H9 (cell line): ENCODE measurements at regions not wholly inside any gene's neighbourhood (a gene's known extent, or its start where the extent isn't known, plus 50 kb on each side); places are given as distances from the start of the nearest gene placed in this dataset.

ENCODE experiments used
- DNase-seq: peaks from one replicate; pipeline ENCODE4 v3.0.0-alpha.2; 2017
- H2AFZ ChIP-seq: one replicate; pipeline ENCODE4 v1.6.1; 2013; ENCODE audit warnings: mild to moderate bottlenecking, low read length, control low read depth, moderate library complexity
- H2AK5ac ChIP-seq: 2 replicates; pipeline ENCODE4 v1.6.1; 2013; ENCODE audit warnings: low read length, control low read depth, mixed read lengths; ENCODE audit not compliant: insufficient read length
- H2BK120ac ChIP-seq: one replicate; pipeline ENCODE4 v1.6.1; 2013; ENCODE audit warnings: low read depth, mild to moderate bottlenecking, low read length, control low read depth, inconsistent platforms; ENCODE audit not compliant: poor library complexity, severe bottlenecking
- H2BK12ac ChIP-seq: 2 replicates; pipeline ENCODE4 v1.6.1; 2013; ENCODE audit warnings: low read length, control low read depth, mixed read lengths, low read depth; ENCODE audit not compliant: insufficient read length
- H2BK15ac ChIP-seq: 2 replicates; pipeline ENCODE4 v1.6.1; 2013; ENCODE audit warnings: low read depth, low read length, control low read depth
- H2BK20ac ChIP-seq: one replicate; pipeline ENCODE4 v1.6.1; 2013; ENCODE audit warnings: low read depth, mild to moderate bottlenecking, low read length, control low read depth, inconsistent platforms; ENCODE audit not compliant: poor library complexity, severe bottlenecking
- H2BK5ac ChIP-seq: 2 replicates; pipeline ENCODE4 v1.6.1; 2013; ENCODE audit warnings: low read length, control low read depth, mixed read lengths; ENCODE audit not compliant: insufficient read length
- H3K14ac ChIP-seq: 2 replicates; pipeline ENCODE4 v1.6.1; 2013; ENCODE audit warnings: low read length, control low read depth; ENCODE audit not compliant: insufficient read depth
- H3K18ac ChIP-seq: 2 replicates; pipeline ENCODE4 v1.6.1; 2013; ENCODE audit warnings: low read depth, mild to moderate bottlenecking, mixed read lengths, low read length, control low read depth; ENCODE audit not compliant: insufficient read length
- H3K23ac ChIP-seq: 2 replicates; pipeline ENCODE4 v1.6.1; 2013; ENCODE audit warnings: low read length, control low read depth, mixed read lengths, low read depth; ENCODE audit not compliant: insufficient read length
- H3K23me2 ChIP-seq: 2 replicates; pipeline ENCODE4 v1.6.1; 2013; ENCODE audit warnings: low read depth, mild to moderate bottlenecking, mixed read lengths, low read length, control low read depth; ENCODE audit not compliant: insufficient read length, poor library complexity, severe bottlenecking
- H3K27ac ChIP-seq: 2 replicates; pipeline ENCODE4 v1.5.1; 2013; ENCODE audit warnings: low read length, control low read depth, mixed read lengths, low read depth; ENCODE audit not compliant: insufficient read length
- H3K27me3 ChIP-seq: 2 replicates; pipeline ENCODE4 v1.6.1; 2013; ENCODE audit warnings: low read length, control low read depth, inconsistent platforms; ENCODE audit not compliant: insufficient read depth
- H3K4ac ChIP-seq: 2 replicates; pipeline ENCODE4 v1.6.1; 2013; ENCODE audit warnings: low read depth, mild to moderate bottlenecking, control low read depth, inconsistent platforms, low read length, moderate library complexity
- H3K4me1 ChIP-seq: 2 replicates; pipeline ENCODE4 v1.6.1; 2013; ENCODE audit warnings: low read length, control low read depth, inconsistent platforms; ENCODE audit not compliant: insufficient read depth
- H3K4me2 ChIP-seq: 2 replicates; pipeline ENCODE4 v1.6.1; 2013; ENCODE audit warnings: low read length, control low read depth, mixed read lengths; ENCODE audit not compliant: insufficient read length, insufficient read depth
- H3K56ac ChIP-seq: 2 replicates; pipeline ENCODE4 v1.6.1; 2013; ENCODE audit warnings: low read depth, mild to moderate bottlenecking, mixed read lengths, low read length, control low read depth; ENCODE audit not compliant: insufficient read length
- H3K79me1 ChIP-seq: 2 replicates; pipeline ENCODE4 v1.6.1; 2013; ENCODE audit warnings: low read depth, mild to moderate bottlenecking, moderate library complexity, low read length, control low read depth, inconsistent platforms; ENCODE audit not compliant: insufficient read depth, poor library complexity, severe bottlenecking
- H3K79me2 ChIP-seq: 2 replicates; pipeline ENCODE4 v1.6.1; 2013; ENCODE audit warnings: low read length, control low read depth, inconsistent platforms; ENCODE audit not compliant: insufficient read depth
- H3K9ac ChIP-seq: 2 replicates; pipeline ENCODE4 v1.6.1; 2013; ENCODE audit warnings: low read length, control low read depth, mixed read lengths; ENCODE audit not compliant: insufficient read length; ENCODE audit errors: extremely low read depth
- H3K9me3 ChIP-seq: one replicate; pipeline ENCODE4 v1.6.1; 2013; ENCODE audit warnings: low read depth, low read length, inconsistent platforms; ENCODE audit not compliant: control insufficient read depth
- H3T11ph ChIP-seq: one replicate; pipeline ENCODE4 v1.6.1; 2013; ENCODE audit warnings: mild to moderate bottlenecking, low read length, control low read depth, inconsistent platforms
- H4K20me1 ChIP-seq: one replicate; pipeline ENCODE4 v1.6.1; 2013; ENCODE audit not compliant: control insufficient read depth, insufficient read length, insufficient read depth
- H4K5ac ChIP-seq: 2 replicates; pipeline ENCODE4 v1.6.1; 2013; ENCODE audit warnings: low read depth, mild to moderate bottlenecking, mixed read lengths, low read length, control low read depth; ENCODE audit not compliant: insufficient read length
- H4K8ac ChIP-seq: replicated peaks from 2 replicates; pipeline ENCODE4 v1.6.1; 2013; ENCODE audit warnings: low read length, control low read depth, mixed read lengths, low read depth; ENCODE audit not compliant: insufficient read length
- H4K91ac ChIP-seq: 2 replicates; pipeline ENCODE4 v1.6.1; 2013; ENCODE audit warnings: low read depth, mild to moderate bottlenecking, moderate library complexity, mixed read lengths, low read length, control low read depth; ENCODE audit not compliant: insufficient read length
- H3K27ac Mint-ChIP-seq, 3 experiments: 2 replicates in 2 of 3; 3 replicates in 1 of 3; pipeline ENCODE4 v1.8.0; 2020 to 2021; ENCODE audit warnings: mixed read lengths in 3 of 3, mild to moderate bottlenecking in 1 of 3, moderate library complexity in 1 of 3
- H3K27me3 Mint-ChIP-seq: 2 replicates; pipeline ENCODE4 v1.8.0; 2021; ENCODE audit warnings: low read depth, mild to moderate bottlenecking, moderate library complexity, mixed read lengths
- H3K36me3 Mint-ChIP-seq, 3 experiments: 2 replicates in 2 of 3; 3 replicates in 1 of 3; pipeline ENCODE4 v1.8.0; 2020 to 2021; ENCODE audit warnings: low read depth in 3 of 3, mixed read lengths in 3 of 3; ENCODE audit not compliant: insufficient read depth in 1 of 3
- H3K4me1 Mint-ChIP-seq, 2 experiments: 2 replicates each; pipeline ENCODE4 v1.8.0; 2020; ENCODE audit warnings: mixed read lengths in 2 of 2
- H3K4me3 Mint-ChIP-seq, 2 experiments: 2 replicates in 1 of 2; 3 replicates in 1 of 2; pipeline ENCODE4 v1.8.0; 2020 to 2021; ENCODE audit warnings: mild to moderate bottlenecking in 2 of 2, mixed read lengths in 2 of 2, moderate library complexity in 1 of 2
- H3K9me3 Mint-ChIP-seq, 2 experiments: 2 replicates in 1 of 2; 3 replicates in 1 of 2; pipeline ENCODE4 v1.8.0; 2020; ENCODE audit warnings: mild to moderate bottlenecking in 2 of 2, mixed read lengths in 2 of 2, moderate library complexity in 1 of 2
- CTCF ChIP-seq: fragments of 200-600 bp; sonication (generic); conservative IDR thresholded peaks from 3 replicates; pipeline ENCODE4 v1.8.0; 2021; ENCODE audit warnings: antibody characterized with exemption, mild to moderate bottlenecking
- WGBS: extraction: QIAGEN DNeasy Blood & Tissue Kit; methylation state at CpG from one replicate; pipeline ENCODE4 v1.1.7; 2013; ENCODE audit warnings: missing lambda C conversion rate, low lambda C conversion rate, mixed read lengths; ENCODE audit not compliant: insufficient read length; ENCODE audit errors: extremely low coverage; 5-methylcytosine and 5-hydroxymethylcytosine counted together

GRCh38 chr6:139485742-139486475 is 111.5 kb upstream of the CITED2 start:
- Histone ChIP-seq H3K23ac (no peak overlapping the region), H3K4ac (no peak overlapping the region), H3K79me1 (no peaks in the 10 kb centered on the region), H4K20me1 (no peaks in the 10 kb centered on the region), H3K18ac (no peak overlapping the region), H3K4me1 (peaks cover 5% of the 10 kb centered on the region; the same call in 1 of the 2 replicates), H3T11ph (no peak overlapping the region), H3K79me2 (no peaks in the 10 kb centered on the region), H3K14ac (no peak overlapping the region), H4K91ac (no peak overlapping the region), H4K5ac (no peak overlapping the region), H3K4me2 (no peak overlapping the region), H2BK5ac (no peak overlapping the region), H2BK15ac (no peak overlapping the region), H3K9ac (no peak overlapping the region), H4K8ac (no peak overlapping the region), H2BK12ac (no peak overlapping the region), H2BK20ac (peak overlapping the region; percentile 90), H3K23me2 (no peaks in the 10 kb centered on the region), H2AFZ (no peak overlapping the region), H2BK120ac (no peak overlapping the region), H3K9me3 (no peaks in the 10 kb centered on the region), H3K56ac (no peak overlapping the region), H3K27ac (no peak overlapping the region), H3K27me3 (no peaks in the 10 kb centered on the region), H2AK5ac (no peak overlapping the region)
- no peak for TF ChIP-seq CTCF
- H3K27ac Mint-ChIP-seq: no peak overlapping the region; a peak in 1 of 7 replicates
- H3K27me3 Mint-ChIP-seq: no peaks in the 10 kb centered on the region
- H3K9me3 Mint-ChIP-seq: no peaks in the 10 kb centered on the region; a peak in 1 of 5 replicates
- H3K36me3 Mint-ChIP-seq: no peaks in the 10 kb centered on the region
- no peak overlapping the region for H3K4me3 Mint-ChIP-seq
- H3K4me1 Mint-ChIP-seq: peaks cover 32 to 46% of the 10 kb centered on the region in 2 experiments
- no CpG with 5 or more reads among the region's 5 CpGs for WGBS
- no peak for DNase-seq
